HG02938 (cell line): ENCODE measurements at regions not wholly inside any gene's neighbourhood (a gene's known extent, or its start where the extent isn't known, plus 50 kb on each side); places are given as distances from the start of the nearest gene placed in this dataset.

Experiments used
- ATAC-seq: cut with Tn5 transposase; IDR thresholded peaks from one replicate; pipeline ENCODE4 v1.9.1; 2021; ENCODE audit warnings: mild to moderate bottlenecking, moderate library complexity; ENCODE audit not compliant: unreplicated experiment

- no peak for ATAC-seq
Observed at GRCh38 chr5:143694357-143694756, 117.6 kb upstream of the HMHB1 start.

GRCh38 chr5:143693651-143694252 lies 118.2 kb upstream of the HMHB1 start:
- peak; percentile 86 for ATAC-seq

- ATAC-seq, result no peak
Observed at GRCh38 chr5:143692342-143692741, 119.6 kb upstream of the HMHB1 start.

GRCh38 chr5:143691945-143692290 lies 120.0 kb upstream of the HMHB1 start:
- ATAC-seq, result no peak

- no peak for ATAC-seq
Observed at GRCh38 chr5:143691287-143691944, 120.5 kb upstream of the HMHB1 start.

GRCh38 chr5:143687604-143688003 lies 124.4 kb upstream of the HMHB1 start:
- no peak for ATAC-seq

GRCh38 chr5:143685246-143685815 lies 126.6 kb upstream of the HMHB1 start:
- no peak for ATAC-seq

- no peak for ATAC-seq
Observed at GRCh38 chr5:143683459-143683858, 128.5 kb upstream of the HMHB1 start.

GRCh38 chr5:143682929-143683386 lies 129.0 kb upstream of the HMHB1 start:
- no peak for ATAC-seq

GRCh38 chr5:143682246-143682905 lies 129.6 kb upstream of the HMHB1 start:
- ATAC-seq, result no peak

- no peak for ATAC-seq
Observed at GRCh38 chr5:143680672-143681259, 131.2 kb upstream of the HMHB1 start.

- ATAC-seq, result no peak
Observed at GRCh38 chr5:143679777-143680176, 132.2 kb upstream of the HMHB1 start.

- ATAC-seq, result peak; percentile 46
Observed at GRCh38 chr5:143678148-143678905, 133.6 kb upstream of the HMHB1 start.

- ATAC-seq, result no peak
Observed at GRCh38 chr5:143677403-143677802, 134.6 kb upstream of the HMHB1 start.

- no peak for ATAC-seq
Observed at GRCh38 chr5:143676802-143677201, 135.2 kb upstream of the HMHB1 start.

GRCh38 chr5:143674469-143674786 lies 137.5 kb upstream of the HMHB1 start:
- no peak for ATAC-seq

GRCh38 chr5:143673676-143674468 lies 138.1 kb upstream of the HMHB1 start:
- no peak for ATAC-seq

- ATAC-seq, result no peak
Observed at GRCh38 chr5:143672806-143673205, 139.2 kb upstream of the HMHB1 start.

- ATAC-seq, result no peak
Observed at GRCh38 chr5:143671674-143672569, 140.0 kb upstream of the HMHB1 start.
